SHP77 (cell line): ENCODE measurements at regions not wholly inside any gene's neighbourhood (a gene's known extent, or its start where the extent isn't known, plus 50 kb on each side); places are given as distances from the start of the nearest gene placed in this dataset.
"Not testable (repeated sequence)": the region's sequence is repeated elsewhere in the genome, so short reads cannot be mapped to it uniquely, and the experiment has no call there.

ENCODE experiments used
- DNase-seq, 2 experiments: peaks; one replicate each; lab custom pipeline; 2025; lab: John Stamatoyannopoulos, UW

DNA sequence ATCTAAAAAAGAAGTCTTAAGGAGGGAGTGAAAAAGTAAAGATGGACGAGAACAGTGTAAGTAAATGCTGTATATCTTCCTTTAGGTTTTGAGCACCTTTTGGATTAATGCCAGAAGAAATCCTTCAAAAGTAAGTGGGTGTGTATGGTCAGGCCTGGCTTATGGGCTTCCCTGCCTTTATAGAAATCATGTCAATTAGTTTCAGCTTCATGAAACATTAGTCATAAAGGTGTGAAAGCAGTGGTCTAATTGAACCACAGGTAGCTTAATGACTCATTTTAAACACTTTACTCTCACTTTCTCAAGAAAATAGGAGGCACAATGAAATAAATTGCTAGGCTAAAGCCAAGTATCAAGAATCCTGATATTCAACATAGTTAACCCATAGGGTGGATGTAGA is 467.4 kb upstream of the DPPA4 start:
- no peak for DNase-seq

DNA sequence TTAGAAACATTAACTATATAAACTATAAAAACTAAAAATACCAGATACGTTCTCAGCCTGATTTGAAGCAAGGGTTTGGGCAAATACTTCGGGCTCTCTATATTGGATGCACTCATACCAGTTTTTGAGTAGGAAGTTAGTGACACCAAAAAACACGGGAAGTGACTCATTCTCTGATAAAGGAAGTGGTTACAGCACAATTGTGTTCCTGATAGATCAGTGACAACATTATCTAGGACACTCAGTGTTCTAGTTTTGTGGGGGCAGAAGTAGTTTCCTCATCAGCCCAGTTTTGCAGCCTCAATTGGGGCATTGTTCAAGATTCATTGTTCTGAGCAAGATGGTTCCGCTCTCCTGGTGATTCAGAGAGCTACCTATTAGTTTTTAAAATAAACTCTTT is 469.6 kb upstream of the DPPA4 start:
- DNase-seq: no peak

DNA sequence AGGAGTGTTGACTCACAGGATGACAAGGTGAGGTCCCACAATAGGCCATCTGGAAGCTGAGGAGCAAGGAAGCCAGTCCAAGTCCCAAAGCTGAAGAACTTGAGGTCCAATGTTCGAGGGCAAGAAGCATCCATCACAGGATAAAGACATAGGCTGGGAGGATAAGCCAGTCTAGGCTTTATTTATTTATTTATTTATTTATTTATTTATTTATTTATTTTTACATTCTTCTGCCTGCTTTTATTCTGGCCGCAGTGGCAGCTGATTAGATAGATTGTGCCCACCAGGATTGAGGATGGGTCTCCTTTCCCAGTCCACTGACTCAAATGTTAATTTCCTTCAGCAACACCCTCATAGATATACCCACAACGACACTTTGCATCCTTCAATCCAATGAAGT is 472.2 kb upstream of the DPPA4 start:
- DNase-seq: no peak

DNA sequence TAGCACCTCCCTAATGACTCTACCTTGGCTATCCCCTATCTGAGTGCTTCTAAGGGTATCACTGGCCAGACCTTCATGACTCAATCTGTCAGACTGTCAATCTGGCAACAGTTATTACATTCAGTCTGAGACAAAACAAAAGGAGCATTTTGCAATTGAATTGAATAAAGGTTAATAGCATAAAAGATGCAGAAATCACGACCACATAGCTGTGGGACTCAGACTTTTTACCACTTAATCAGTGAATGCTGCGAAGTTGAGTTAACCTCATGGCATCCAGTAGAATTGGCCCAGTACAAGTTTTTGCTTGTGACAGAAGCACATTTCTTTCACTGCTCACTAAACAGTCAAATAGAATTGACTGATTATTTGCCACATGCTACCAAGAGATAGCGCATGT is 480.7 kb upstream of the DPPA4 start:
- no peak for DNase-seq

DNA sequence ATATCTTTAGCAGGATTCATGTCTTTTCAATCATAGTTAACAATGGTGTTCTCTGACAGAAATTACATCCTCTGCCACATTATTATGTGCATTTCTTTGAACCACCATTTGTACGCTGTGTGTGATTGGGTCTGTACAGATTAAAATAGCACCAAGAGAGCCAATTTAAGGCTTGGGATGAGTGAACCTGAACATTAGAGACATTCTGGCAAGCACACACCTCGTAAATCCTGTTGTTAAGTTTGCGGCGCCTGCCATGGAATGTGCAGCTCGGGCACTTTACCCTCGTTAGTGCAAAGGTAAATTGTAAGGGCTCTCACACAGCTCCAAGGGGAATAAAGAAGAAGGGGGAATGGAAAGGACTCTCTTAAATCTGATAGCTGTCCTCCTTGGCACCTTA is 482.4 kb upstream of the DPPA4 start:
- no peak for DNase-seq

DNA sequence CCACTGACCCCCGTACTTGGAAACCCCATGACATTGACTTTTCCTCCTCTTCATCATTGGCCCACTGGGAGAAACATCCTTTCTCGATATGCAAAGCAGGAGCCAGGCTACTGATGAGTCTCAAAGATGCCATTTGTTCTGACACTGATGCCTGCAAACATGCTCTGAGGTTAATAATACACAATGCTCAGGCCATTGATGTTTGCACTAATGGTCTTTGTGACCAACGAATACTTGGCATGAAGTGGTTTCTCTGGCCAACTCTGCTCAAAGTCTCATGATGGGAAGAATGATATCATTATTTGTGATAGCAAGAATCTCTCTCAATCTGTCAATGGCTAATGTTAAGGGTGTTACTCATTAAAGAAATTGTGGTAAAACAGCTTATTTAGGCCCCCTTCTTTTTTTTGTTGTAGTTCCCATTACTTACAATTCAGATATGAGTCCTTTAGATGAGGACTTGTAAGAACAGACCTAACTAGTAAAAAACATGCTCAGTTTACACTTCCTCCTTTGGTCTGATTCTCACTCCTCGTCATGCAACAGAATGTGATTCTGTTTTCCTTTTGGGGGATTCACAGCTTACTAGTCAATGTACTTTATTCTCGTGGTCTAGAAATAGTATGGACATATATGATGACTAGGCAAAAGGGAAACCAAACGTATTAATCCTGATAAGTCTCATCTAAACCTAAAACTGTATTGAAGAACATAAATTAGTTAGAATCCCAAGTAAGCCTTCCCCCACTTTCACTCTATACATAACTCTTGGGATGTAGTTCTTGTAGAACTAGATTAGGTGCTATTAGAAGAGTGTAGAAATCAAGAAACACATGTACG is 488.8 kb upstream of the DPPA4 start:
- DNase-seq: no peak

DNA sequence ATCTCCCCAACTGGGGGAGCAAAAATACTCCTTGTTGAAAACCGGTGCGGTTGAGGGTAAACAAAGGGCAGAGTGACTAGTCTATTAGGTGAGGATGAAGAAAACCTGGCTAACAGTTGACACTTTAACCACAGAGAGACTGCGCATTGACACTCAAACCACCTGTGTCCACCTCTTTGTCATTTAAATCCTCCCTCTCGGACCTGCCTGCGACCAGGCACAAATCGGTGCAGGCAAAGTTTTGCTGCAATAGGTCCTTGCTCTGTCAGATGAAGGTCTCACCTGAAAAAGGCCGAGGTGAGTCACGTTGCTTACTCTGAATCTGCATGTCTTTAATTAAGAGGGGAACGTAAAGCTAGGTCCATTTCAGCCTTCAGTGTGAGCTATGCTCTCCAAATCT is 494.1 kb upstream of the DPPA4 start:
- no peak for DNase-seq

DNA sequence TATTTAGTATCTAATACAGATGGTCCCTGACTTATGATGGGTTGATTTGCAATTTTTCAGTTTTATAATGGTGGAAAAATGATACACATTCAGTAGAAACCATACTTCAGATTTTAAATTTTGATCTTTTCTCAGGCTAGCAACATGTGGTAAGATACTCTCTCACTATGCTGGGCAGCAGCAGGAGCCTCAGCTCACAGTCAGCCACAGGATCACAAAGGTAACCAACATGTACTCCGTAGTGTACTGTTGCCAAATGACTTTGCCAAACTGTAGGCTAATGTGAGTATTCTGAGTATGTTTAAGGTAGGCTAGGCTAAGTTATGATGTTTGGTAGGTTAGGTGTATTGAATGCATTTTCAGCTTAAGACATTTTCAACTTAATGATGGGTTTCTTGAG is 498.6 kb upstream of the DPPA4 start:
- DNase-seq: no peak

DNA sequence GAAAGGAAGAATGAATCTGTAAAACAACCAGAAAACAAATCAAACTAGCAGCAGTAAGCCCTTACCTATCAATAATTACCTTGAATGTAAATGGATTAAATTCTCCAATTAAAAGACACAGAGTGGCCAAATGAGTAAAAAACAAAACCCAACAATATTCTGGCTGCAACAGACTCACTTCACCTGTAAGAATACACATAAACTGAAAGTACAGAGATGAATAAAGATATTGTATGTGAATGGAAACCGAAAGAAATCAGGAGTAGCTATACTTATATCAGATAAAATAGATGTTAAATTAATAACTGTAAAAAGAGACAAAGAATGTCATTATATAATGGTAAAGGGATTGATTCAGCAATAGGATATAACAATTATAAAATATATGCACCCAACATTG is 514.5 kb upstream of the DPPA4 start:
- no peak for DNase-seq

DNA sequence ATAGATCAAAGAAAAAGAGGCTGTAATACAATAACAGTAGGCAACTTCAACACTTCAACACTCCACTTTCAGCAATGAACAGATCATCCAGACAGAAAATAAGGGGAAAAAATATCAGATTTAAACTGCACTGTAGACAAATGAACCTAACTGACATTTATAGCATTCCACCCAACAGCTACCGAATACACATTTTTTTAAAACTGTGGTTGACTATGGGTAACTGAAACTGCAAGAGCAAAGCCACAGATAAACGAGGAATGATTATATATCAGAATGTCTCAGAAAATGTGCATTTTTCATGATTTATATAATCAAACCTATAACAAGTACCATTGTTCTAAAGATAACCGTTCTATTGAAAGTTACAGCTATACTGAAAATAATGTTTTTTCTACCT is 514.9 kb upstream of the DPPA4 start:
- DNase-seq: no peak

DNA sequence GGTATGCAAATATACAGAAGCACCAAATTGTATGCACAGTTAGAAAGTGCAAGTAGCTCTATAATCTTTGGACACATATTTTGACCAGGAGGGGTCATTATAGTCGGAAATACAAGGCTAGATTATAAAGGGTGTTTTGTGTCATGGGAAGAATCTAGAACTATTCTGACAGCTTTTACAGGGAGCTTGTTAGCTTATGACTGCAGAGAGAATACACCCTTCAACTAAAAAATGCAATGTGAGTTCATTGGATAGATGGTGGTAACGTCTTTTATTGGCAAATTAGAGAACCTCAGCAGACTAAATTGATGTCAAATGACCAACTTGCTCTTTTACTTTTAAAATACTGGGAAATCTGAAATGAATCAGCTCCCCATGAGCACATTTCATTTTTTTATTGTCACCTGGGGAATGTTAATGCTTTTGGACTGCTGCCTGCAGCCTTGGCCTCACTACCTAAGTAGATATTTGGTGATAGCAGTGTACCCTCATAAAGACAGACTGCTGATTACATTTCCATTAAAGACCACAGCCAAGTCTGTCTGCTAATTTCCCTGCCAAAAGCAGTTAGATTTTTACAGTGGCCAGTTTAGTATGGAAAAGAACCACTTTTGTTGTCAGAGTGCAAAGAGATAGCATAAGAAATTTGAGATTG is 515.9 kb upstream of the DPPA4 start:
- no peak for DNase-seq

DNA sequence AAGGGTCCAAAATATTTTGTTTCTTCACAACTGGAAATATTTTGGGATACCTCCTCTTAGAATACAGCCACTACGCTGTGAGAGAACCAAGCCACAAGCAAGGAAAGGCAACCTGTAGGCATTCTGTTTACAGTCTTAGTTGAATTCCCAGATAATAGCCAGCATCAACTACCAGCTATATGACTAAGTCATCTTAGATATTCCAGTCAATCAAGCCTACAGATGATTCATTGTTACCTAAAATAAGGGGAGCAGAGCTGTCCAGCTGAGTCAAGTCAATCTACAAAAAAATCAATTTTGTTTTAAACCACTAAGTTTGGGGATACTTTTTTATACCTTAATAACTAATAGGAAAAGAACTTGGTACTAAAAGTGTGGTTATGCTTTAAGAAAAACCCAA is 526.4 kb upstream of the DPPA4 start:
- DNase-seq: no peak

DNA sequence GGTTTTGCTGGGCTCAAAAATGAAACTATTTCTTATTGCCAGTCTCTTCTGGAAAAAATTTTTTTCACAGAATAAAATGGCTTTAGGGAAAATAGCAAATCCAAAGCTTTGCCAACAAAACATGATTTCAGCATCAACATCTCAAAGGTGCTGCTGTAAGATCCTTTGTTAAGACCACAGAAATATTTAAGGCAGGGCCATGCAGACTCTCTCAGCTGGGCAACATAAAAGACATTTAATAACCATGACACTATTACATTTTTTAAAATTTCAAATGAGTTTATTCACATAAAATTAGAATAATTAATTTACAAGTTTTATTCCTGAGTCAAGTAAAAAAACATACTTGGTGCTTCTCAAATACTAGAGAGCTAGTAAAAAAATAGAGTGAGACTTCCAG is 527.1 kb upstream of the DPPA4 start:
- no peak for DNase-seq

DNA sequence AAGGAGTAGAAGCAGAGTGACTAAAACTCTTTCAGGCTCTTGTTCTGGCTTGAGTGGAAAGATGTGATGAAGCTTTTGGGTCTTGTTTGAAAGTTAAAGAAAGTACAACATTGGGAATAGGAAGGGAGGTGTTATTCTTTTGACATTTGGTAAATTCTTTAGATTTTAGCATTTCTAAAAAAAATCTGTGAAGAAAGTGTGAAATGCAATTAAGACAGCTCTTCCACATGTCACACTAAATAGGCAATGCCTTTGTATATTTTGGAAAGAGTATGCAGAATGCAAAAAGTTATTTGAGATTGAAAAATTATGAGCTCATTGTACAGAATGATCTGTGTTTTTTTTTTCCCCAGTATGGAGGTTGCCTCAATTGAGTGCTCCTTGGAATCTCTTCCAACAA is 532.2 kb upstream of the DPPA4 start:
- no peak for DNase-seq

DNA sequence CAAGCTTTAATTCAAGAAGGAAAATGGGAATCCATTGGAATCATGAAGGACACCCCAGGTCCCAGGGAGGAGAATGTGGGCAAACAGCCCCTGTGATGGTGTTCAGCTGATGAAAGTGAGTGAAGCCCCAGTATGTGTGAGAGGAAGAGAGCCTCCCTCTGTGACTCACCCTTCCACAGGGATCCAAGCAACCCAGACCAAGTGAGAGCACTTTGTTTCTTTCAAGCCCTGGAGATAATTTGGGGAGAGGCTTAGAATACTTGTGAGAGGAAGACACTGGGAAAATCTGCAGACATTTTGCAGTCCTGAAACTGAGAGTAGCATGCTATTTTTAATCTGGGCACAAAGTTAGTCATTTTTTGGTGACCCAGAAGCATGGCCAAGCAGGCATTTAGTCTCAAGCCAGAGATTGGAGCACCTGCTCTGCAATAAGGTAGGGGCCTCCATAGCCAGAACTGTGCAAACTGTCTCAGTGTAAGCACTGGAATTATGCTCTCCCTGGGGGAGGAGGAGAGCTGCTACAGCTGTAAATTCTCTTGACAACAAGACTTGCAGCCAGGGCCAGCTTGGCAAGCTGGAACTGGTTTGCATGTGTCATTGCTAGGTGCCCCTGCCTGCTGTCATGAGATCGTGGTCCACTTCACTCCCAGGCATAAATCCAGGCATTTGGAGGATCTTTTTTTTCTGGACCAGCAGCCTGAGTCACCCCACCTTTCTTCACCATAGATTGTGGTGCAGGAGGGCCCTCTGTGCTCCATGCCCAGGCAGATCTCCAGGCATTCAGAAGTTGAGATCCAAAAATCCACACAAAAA is 537.8 kb upstream of the DPPA4 start:
- no peak for DNase-seq

DNA sequence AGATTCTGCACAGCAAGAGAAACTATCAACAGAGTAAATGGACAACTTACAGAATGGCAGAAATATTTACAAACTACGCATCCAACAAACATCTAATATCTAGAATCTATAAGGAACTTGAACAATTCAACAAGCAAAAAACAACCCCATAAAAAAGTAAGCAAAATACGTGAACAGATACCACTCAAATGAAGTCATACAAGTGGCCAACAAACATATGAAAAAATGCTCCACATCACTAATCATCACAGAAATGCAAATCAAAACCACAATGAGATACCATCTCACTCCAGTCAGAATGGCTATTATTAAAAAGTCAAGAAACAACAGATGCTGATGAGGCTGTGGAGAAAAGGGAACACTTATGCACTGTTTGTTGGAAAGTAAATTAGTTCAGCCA is 540.3 kb upstream of the DPPA4 start:
- DNase-seq: not testable (repeated sequence)

DNA sequence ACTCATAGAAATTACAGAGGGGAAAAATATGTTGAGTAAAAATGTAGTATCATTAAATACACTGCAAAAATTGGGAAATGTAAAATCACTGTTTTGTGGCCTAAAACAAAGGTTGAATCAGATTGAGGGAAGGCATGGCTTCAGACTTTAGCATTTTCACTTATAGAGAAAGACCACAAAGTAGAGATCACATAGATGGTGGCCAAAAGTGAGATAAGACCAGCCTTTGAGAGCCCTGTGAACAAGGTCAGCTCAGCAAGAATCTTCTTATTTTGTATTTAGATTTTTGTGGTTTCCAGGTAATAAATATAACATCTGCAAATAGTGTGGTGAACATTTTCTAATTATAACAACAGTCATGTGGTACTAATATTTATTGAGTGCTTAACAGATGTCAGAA is 544.8 kb upstream of the DPPA4 start:
- no peak for DNase-seq

DNA sequence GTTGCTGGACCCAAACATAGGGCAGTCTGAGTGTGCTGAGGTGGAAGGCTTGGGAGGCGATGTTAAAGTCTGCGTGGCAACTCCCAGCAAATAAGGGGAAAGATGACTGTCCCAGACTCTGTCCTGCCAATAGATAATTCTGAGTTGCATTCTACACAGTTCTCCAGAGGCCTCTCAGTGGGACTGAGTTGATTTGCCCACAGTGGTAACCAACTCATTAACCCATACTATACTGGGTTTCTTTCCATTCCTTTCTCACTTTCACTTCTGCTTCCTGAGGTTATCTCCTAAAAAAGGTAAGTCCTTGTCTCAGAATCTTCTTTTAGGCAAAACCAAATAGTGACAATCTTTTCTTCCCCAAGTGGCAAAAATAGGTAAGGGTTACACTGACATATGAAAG is 549.9 kb upstream of the DPPA4 start:
- DNase-seq: no peak

DNA sequence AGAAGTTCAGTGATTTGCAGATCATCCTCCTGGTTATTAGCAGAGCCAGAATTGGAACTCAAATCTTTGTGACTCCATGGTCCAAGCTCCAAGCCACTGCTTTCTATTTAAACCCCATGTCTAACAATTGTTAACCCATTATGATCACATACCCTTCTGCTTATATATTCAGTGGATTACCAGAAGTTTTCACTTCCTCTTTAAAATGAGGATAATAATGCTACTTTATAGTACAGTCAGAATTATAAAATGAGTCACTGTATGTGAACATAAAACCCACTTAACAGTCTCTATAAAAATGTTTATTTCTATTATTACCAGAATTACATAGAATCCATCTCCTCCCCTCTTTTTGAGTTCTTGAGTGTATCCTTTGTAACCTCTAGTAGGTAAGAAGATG is 550.7 kb upstream of the DPPA4 start:
- no peak for DNase-seq

DNA sequence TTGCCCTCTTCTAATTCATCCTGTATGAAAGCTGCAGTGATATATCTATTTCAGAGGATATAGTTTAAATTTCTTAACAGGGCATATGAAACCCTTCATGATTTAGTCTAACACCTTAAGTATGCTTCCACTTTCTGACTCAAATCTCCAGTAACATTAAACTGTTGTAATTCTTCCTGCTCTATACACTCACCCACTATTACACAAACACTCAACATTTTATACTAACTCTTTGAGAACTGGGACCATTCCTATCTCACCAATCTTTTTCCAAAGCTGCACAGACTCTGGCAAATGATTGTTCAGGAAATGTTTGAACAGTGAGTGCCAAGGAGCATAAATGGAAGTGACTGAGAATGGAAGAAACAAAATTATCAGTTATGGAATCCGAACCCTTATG is 560.4 kb upstream of the DPPA4 start:
- no peak for DNase-seq

DNA sequence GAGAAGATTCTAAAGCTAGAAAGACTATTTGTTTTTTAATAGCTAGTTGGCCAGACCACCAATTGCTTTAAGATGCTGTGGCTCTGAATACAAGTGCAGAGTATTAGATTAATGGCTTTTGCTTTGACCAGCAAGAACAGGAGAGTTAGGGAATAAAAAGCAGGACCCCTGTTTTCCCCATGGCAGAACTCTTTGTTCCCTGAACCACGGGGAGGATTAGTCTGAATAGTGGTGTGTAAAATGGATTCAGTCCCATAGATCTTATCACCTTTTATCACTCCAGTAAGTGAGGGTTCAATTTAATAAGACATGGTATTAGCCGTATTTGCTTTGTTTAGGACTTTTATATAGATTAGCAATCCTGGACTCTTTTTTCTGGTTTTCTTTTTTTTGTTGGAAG is 562.6 kb upstream of the DPPA4 start:
- DNase-seq: no peak

DNA sequence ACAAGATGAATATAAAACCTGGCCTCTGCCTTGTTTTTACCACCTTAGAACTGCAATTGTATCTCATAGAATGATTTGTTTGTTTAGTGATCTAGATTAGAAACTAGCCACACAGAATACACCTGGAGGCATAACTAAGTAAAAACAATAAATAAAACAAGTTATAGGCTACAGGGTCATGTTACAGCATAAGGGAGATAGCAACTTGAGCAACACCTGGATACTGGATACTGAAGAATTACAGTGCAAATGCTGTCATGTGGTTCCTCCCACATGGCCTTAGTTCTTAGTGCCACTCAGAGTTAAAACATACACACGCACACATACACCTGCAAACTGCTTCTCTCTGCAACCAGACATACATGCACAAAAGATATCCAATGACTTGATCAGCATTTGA is 563.4 kb upstream of the DPPA4 start:
- DNase-seq: no peak

DNA sequence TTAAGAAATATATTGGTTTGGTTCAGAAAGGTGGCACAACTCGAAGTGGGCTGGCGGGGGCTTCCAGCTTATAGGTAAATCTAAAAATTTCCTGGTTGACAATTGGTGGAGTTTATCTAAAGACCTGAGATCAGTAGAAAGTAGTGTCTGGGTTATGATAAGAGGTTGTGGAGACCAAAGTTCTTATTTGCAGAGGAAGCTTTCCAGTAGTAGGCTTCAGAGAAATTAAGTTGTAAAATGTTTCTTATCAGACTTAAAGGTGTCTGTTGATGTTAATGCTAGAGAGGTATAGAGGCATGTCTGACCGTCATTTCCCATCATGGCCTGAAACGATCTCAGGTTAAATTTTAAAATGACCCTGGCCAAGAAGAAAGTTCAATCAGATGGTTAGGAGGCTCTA is 565.2 kb upstream of the DPPA4 start:
- no peak for DNase-seq
